Tibial artery (tissue), 4 donors: ENCODE measurements at regions not wholly inside any gene's neighbourhood (a gene's known extent, or its start where the extent isn't known, plus 50 kb on each side); places are given as distances from the start of the nearest gene placed in this dataset.

Source experiments
- DNase-seq, 2 donors: peaks; one replicate each; pipeline ENCODE4 v3.0.0-alpha.2; 2019
- H3K27ac ChIP-seq, 2 donors: fragments of 200-600 bp; sonication (generic) in 1 of 2; 1 replicate in 1 of 2; 2 replicates in 1 of 2; pipeline ENCODE4 v1.5.1; 2018 to 2019; ENCODE audit warnings: mild to moderate bottlenecking in 1 of 2
- H3K27me3 ChIP-seq, 2 donors: fragments of 200-600 bp; sonication (generic) in 1 of 2; one replicate each; pipeline versions ENCODE4 v1.5.1 to v1.6.0; 2016 to 2019
- H3K36me3 ChIP-seq, 3 donors: fragments of 200-600 bp; sonication (generic) in 2 of 3; one replicate each; pipeline ENCODE4 v1.5.1; 2016 to 2019; ENCODE audit warnings: mild to moderate bottlenecking in 2 of 3
- H3K4me1 ChIP-seq, 4 donors: fragments of 200-600 bp; sonication (generic) in 2 of 4; 1 replicate in 3 of 4; 2 replicates in 1 of 4; pipeline ENCODE4 v1.5.1; 2016 to 2019
- H3K4me3 ChIP-seq, 2 donors: fragments of 200-600 bp; sonication (generic) in 1 of 2; 1 replicate in 1 of 2; 2 replicates in 1 of 2; pipeline ENCODE4 v1.5.1; 2018 to 2019; ENCODE audit warnings: mild to moderate bottlenecking in 2 of 2
- H3K9me3 ChIP-seq, 3 donors: fragments of 200-600 bp; sonication (generic) in 1 of 3; one replicate each; pipeline ENCODE4 v1.5.1; 2016 to 2019
- intact Hi-C: fragments of 100-400 bp; cut with DNase I; formaldehyde crosslinking; loops from one replicate; pipeline ENCODE4 v1.15.0; 2023; ENCODE audit warnings: low total_unique reads
- TF ChIP-seq, protein P1 (sequence below), 2 experiments: fragments of 200-600 bp in 1 of 2; fragments of 450-650 bp in 1 of 2; IDR thresholded peaks; one replicate each; pipeline ENCODE4 v1.5.1; 2017 to 2019; ENCODE audit warnings: antibody characterized with exemption in 2 of 2, mild to moderate bottlenecking in 1 of 2, moderate library complexity in 1 of 2

DNA sequence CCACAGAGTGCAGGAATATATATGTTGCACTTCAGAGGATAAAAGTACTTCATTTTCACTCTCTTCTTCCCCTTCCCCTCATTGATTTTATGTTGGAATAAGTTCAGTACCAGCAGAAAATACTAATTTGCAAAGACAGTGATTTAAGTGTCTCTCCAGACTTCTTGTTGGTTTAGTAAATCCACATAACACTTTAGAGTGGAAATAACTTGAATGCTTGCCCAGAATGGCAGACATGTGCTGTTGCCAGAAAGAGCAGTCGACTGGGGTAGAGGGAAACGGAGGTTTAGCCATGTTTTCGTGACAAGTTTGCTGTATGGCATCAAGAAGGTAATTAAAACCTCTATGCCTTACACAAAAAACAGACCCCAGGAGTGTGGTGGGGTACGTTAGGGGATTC is 246.0 kb upstream of the CXCR4 start:
- intact Hi-C loops = no loop called here
- Histone ChIP-seq H3K36me3 (no peaks in the 10 kb centered on the region), H3K9me3 (no peaks in the 10 kb centered on the region), H3K4me1 (no peaks in the 10 kb centered on the region), H3K4me3 (no peak overlapping the region), H3K27me3 (no peaks in the 10 kb centered on the region), H3K27ac (no peak overlapping the region)
- DNase-seq = no peak
- TF ChIP-seq, protein P1, sequence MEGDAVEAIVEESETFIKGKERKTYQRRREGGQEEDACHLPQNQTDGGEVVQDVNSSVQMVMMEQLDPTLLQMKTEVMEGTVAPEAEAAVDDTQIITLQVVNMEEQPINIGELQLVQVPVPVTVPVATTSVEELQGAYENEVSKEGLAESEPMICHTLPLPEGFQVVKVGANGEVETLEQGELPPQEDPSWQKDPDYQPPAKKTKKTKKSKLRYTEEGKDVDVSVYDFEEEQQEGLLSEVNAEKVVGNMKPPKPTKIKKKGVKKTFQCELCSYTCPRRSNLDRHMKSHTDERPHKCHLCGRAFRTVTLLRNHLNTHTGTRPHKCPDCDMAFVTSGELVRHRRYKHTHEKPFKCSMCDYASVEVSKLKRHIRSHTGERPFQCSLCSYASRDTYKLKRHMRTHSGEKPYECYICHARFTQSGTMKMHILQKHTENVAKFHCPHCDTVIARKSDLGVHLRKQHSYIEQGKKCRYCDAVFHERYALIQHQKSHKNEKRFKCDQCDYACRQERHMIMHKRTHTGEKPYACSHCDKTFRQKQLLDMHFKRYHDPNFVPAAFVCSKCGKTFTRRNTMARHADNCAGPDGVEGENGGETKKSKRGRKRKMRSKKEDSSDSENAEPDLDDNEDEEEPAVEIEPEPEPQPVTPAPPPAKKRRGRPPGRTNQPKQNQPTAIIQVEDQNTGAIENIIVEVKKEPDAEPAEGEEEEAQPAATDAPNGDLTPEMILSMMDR (IDR thresholded peaks at IDR 0.05) = no peak

DNA sequence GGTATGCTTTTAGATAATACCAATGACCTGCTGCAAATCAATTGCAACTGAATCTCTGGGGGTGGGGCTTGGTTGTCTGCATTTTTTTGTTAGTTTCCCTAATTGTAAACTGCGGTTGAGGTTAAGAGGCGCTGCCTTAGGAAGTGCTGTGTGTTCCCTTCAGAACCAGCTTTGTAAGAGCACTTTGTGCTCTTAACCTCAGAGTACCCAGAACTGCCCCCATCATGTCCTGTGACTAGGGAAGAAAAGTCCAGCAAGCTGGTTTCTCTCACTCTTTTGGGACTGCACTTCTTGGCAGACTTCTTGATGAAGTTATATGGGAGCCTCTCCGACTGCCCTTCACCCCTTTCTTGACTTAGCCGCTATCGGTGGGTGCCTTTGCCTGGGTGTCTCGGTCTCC is 245.5 kb upstream of the CXCR4 start:
- Histone ChIP-seq H3K27me3 (no peaks in the 10 kb centered on the region), H3K27ac (no peak overlapping the region), H3K4me1 (no peaks in the 10 kb centered on the region), H3K4me3 (no peak overlapping the region), H3K36me3 (no peaks in the 10 kb centered on the region), H3K9me3 (no peaks in the 10 kb centered on the region)
- intact Hi-C loops = no loop called here
- no peak for DNase-seq
- TF ChIP-seq, protein P1 (IDR thresholded peaks at IDR 0.05) = no peak

DNA sequence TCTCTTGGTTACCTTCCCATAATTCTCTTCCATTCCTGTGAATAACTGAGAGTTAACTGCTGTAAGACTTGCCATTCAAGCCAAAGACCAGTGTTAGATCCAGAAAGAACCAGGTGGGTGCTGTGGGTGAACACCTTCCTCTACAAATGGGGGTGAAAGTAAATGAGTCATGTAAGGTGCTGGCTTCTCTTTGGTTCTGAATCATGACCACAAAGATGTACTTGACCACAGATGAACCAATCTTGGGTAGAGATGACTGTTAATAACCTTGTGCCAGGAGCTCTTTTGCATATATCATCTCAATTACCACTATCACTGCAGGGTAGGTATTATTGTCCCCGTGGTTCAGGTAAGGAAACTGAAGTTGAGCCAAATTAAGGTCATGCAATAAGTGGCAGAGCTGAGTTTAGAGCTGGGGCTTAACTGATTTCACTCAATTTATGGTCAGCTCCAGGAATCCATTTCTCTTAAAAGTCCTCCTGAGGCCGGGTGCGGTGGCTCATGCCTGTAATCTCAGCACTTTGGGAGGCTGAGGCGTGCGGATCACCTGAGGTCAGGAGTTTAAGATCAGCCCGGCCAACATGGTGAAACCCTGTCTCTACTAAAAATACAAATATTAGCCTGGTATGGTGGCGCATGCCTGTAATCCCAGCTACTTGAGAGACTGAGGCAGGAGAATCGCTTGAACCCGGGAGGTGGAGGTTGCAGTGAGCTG is 244.9 kb upstream of the CXCR4 start:
- no peaks in the 10 kb centered on the region for H3K9me3 ChIP-seq
- DNase-seq = no peak
- intact Hi-C loops = no loop called here

DNA sequence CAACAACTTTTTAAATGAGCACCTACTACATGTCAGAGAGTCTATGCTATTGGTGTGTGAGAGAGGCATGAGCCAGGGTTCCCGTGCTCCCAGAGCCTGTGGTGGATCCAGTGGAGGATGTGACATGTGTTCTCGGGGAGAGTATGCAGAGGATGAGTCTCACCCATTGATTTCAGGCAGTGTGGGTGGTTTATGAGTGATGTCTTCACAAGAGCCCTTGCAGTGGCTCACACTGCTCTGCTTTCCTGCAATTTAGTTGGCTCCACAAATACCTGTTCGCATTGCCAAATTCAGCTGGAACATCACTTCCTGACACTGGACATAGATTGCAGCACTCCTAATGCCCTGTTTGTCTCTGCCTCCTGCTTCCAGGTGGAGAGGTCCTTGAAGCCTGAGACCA is 243.6 kb upstream of the CXCR4 start:
- intact Hi-C loops = no loop called here
- no peaks in the 10 kb centered on the region for H3K27me3 ChIP-seq
- H3K36me3 ChIP-seq = no peaks in the 10 kb centered on the region
- H3K27ac ChIP-seq = no peak overlapping the region
- TF ChIP-seq, protein P1 (IDR thresholded peaks at IDR 0.05) = no peak
- no peaks in the 10 kb centered on the region for H3K9me3 ChIP-seq
- DNase-seq = no peak
- H3K4me1 ChIP-seq = no peaks in the 10 kb centered on the region
- no peak overlapping the region for H3K4me3 ChIP-seq

More for the DNA sequence above, 244.9 kb upstream of the CXCR4 start:
- TF ChIP-seq, protein P1 (IDR thresholded peaks at IDR 0.05) = no peak
- Histone ChIP-seq H3K36me3 (no peaks in the 10 kb centered on the region), H3K4me1 (no peaks in the 10 kb centered on the region), H3K27me3 (no peaks in the 10 kb centered on the region), H3K27ac (no peak overlapping the region), H3K4me3 (no peak overlapping the region)

DNA sequence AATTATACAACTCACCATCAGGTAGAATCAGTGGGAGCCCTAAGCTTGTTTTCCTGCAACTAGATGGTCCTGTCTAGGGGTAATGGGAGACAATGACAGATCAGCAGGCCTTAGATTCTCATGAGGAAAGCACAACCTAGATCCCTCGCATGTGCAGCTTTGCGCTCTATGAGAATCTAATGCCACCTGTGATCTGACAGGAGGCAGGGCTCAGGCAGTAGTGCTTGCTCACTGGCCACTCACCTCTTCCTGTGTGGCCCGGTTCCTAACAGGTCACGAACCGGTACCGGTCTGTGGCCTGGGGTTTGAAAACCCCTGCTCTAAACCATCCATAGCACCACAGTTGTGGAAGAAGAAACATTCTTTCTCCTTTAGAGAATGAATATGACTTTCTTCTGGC is 242.8 kb upstream of the CXCR4 start:
- intact Hi-C loops = no loop called here

More for the DNA sequence above, 242.8 kb upstream of the CXCR4 start:
- Histone ChIP-seq H3K9me3 (no peaks in the 10 kb centered on the region), H3K27ac (no peak overlapping the region), H3K36me3 (no peaks in the 10 kb centered on the region), H3K4me1 (no peaks in the 10 kb centered on the region), H3K27me3 (no peaks in the 10 kb centered on the region), H3K4me3 (no peak overlapping the region)
- no peak for DNase-seq
- TF ChIP-seq, protein P1 (IDR thresholded peaks at IDR 0.05) = no peak
